Skin of body (tissue), 1 donor: ENCODE measurements at regions not wholly inside any gene's neighbourhood (a gene's known extent, or its start where the extent isn't known, plus 50 kb on each side); places are given as distances from the start of the nearest gene placed in this dataset. TPM values are rescaled to one million over a fixed set of nuclear protein-coding genes. Genes with fewer than 3 reads are reported as not detected.

ENCODE experiments used
- small RNA-seq: library from RNA; depleted of rRNA; stranded (forward); fragments of <200 nt; gene quantifications from one replicate; pipeline ENCODE3, GENCODE V24; 2014; ENCODE audit warnings: low replicate concordance

Small RNA genes in the stretch of these regions (small RNA-seq; reads per million reads assigned to genes)
- gene RNU6-1271P = not detected
